ENCODE measurements at regions not wholly inside any gene's neighbourhood (a gene's known extent, or its start where the extent isn't known, plus 50 kb on each side); places are given as distances from the start of the nearest gene placed in this dataset.

DNA sequence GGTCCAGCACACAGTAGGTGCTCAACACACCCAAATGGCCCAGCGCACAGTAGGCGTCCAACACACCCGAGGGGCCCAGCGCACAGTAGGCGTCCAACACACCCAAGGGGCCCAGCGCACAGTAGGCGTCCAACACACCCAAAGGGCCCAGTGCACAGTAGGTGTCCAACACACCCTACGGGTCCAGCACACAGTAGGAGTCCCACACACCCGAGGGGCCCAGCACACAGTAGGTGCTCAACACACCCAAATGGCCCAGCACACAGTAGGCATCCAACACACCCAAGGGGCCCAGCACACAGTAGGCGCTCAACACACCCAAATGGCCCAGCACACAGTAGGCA lies 80.8 kb downstream of the FOXL3 start:
- DNase-seq (ENCODE audit: extremely low read depth, low read depth, low spot score), result no peak

GRCh38 chr7:371119-371778 lies 81.3 kb downstream of the FOXL3 start:
- no peak for DNase-seq (ENCODE audit: extremely low read depth, low read depth, low spot score)

- DNase-seq (ENCODE audit: extremely low read depth, low read depth, low spot score), result no peak
Measured at GRCh38 chr7:371779-372545, 82.0 kb downstream of the FOXL3 start.

DNA sequence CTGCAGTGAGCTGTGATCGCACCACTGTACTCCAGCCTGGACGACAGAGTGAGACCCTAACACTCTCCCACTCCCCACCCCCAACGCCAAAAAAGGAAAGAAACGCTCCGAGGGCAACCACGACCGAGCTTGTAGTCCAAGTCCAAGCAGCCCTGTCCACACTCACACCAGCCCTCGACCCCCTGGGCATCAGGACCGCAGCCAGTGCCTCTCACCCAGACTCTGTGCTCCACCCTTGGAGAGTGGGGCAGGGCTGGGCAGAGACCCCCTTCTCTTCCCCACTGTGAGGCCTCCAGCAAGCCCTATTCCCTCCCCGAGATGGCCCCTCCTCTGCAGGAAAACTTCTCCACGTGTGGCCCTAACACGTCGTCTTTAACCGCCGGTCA lies 82.6 kb downstream of the FOXL3 start:
- no peak for DNase-seq (ENCODE audit: extremely low read depth, low read depth, low spot score)

DNA sequence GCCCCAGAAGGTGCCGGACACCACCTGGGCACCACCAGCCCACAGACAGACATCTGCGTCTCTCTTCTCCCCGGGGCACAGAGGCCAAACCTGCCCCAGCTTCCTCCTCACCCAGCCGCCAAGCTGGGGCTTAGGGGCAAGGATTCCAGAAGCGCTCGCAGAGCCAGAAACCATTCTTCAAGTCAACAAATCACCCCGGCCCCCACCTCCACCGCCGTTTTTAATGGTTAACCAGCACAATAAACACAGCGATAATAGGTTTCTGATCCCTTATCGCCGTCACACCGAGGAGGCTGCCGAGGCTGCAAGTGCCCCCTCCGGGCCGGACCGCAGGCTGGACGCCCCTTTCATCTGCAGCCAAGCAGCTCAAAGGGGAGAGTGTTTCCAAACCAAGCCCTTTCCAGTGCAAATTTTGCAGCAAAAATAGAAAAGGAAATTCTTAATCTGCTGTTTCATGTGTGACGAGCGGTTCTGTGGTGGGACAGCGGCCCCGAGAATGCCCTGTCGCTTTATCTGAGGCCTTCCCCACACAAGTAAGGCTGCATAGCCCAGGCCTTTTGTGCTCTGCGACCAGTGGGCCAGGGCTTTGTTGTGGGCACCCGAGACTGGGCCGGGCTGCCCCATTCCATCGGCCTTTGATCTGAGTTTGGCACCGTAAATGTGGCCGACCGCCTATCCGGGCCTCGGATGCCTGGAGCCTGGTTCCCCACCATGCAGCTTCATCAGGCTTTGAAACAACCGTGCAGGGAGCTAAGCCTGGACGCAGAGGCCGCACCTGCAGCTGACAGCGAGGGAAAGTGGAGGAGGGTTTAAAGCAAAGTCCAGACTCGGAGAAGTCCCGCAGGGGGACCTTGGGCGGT lies 83.2 kb downstream of the FOXL3 start:
- DNase-seq (ENCODE audit: extremely low read depth, low read depth, low spot score), result no peak

- DNase-seq (ENCODE audit: extremely low read depth, low read depth, low spot score), result no peak
Measured at GRCh38 chr7:373818-374705, 84.1 kb downstream of the FOXL3 start.

DNA sequence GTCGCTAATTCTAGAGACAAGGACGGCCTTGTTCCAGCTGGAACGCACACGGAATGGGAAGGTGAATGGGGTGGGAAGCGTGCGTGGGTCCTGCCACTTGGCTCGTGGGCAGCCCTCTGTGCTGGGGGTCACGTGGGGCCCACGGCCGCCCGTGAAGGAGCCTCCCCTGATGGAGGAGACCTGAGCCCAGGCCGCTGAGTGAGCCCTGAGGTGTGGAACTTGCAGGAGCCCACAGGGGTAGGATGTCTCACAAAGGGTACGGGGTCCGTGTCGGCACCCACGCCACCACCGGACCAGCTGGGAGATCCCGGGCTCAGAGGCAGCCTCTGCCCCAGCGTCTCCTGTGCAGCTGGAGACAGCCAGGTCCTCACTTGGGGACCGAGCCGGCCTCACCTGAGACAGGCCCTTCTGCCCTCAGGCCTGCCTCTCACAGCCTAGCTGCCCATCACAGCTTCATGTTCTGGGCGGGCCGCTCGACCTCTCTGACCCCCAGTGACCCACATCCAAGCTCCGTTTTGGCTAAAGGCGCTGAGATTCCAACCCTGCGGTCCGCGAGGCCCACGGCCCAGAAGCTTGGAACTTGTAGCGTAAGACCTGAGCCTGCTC lies 84.8 kb downstream of the FOXL3 start:
- DNase-seq (ENCODE audit: extremely low read depth, low read depth, low spot score), result no peak

GRCh38 chr7:375321-375831 lies 85.4 kb downstream of the FOXL3 start:
- DNase-seq (ENCODE audit: extremely low read depth, low read depth, low spot score), result no peak

DNA sequence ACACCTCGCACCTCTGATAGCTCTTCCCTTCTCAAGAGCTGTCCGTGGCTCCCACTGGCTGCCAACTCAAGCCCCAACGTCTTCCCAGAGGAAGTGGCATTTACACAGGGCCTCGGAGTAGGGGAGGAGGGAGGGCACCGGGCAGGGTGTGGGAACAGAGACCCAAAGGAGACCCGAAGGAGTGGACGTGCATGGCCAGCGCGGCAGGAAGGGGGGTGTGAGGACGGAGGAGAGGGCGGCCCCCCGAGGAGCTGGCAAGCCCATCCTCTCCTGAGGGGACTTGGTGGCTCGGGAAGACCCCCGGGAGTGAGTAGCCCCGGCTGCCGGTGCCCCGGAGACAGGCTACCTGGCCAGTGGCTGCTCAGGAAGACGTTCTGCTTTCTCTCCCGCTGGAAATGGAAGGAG lies 85.9 kb downstream of the FOXL3 start:
- no peak for DNase-seq (ENCODE audit: extremely low read depth, low read depth, low spot score)

DNA sequence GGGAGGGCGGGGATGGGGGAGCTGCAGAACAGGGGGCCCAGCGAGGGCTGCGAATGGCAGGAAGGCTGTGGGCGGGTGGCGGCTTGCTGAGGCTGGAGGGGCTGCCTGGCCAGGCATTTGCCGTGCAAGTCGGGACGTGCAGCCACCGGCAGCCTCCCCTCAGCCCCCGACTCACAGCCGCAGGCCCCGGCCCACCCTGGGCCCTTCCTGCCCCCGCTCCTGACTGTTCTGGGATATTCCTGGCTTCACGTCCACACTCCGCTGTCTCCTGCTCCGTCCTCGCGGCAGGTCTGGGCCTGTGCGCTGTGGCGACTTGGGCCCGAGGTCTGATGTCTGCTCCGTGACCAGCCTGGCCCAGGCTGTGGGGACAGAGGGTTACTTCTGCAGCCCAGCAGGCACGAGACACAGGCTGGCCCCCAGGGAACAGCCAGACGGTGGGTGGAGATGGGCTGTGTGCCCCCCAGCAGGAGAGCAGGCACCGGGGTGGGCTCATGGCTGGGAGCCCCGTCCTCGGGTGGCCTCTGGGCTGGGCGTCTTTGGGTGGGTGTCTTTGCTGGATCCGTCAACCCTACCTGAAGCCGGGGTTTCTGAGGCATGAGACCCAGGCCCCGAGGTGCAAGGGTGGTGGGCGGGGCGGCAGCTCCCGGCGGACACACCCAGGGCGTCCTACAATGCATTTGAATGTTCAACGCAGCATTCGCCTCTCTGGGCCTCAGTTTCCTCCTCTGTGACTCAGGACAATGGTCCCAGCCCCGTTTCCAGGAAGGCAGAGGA lies 86.5 kb downstream of the FOXL3 start:
- DNase-seq (ENCODE audit: extremely low read depth, low read depth, low spot score), result no peak

- DNase-seq (ENCODE audit: extremely low read depth, low read depth, low spot score), result no peak
Measured at GRCh38 chr7:377080-378040, 87.4 kb downstream of the FOXL3 start.

GRCh38 chr7:378041-378420 lies 88.1 kb downstream of the FOXL3 start:
- DNase-seq (ENCODE audit: extremely low read depth, low read depth, low spot score), result no peak

- DNase-seq (ENCODE audit: extremely low read depth, low read depth, low spot score), result no peak
Measured at GRCh38 chr7:378551-379455, 88.8 kb downstream of the FOXL3 start.

DNA sequence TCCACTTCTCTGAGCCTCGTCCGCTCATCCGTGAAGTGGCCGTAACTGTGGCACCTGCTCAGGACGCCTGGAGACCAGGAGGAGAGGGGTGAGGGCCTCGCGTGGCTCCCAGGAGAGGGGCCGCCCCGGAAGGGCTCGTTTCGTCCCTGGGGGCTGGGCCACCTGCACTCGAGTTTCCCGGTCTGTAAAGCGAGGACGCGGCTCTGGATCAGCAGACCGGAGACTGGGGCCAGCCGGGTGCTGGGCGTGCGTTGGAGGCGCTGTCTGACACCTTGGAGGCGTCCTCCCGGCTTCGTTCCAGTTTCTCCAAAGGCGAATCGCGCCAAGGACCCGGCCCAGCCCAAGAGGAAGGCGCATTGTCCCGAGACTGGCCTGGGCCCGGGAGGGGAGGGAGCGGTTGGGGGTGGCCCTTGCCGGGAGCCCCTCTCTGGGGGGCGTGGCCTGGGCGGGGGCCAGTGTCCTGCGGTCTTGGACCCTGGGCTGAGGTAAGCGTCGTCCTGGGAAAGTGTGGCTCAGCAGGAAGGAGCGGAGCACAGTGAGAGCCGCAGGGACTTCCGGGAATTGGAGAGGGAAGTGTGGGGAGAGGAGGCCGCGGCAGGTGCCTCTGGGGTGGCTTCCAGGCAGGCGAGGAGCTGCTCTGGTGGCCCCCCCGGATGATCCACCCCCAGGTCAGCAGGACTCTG lies 89.6 kb downstream of the FOXL3 start:
- no peak for DNase-seq (ENCODE audit: extremely low read depth, low read depth, low spot score)

DNA sequence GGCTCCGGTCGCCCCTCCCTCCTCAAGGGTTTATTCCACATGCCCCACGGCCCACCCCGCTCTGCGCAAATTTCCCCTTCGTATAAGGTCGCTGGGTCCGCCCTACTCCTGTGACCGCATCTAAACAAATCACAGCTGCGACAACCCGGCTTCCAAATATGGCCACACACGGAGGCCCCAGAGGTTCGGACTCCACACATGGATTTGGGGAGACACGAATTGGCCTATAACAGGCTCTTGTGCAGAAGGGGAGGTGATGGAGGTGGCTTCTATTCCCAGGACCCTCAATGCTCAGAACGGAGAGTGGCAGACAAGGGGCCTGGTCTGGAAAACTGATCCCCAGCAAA lies 90.1 kb downstream of the FOXL3 start:
- DNase-seq (ENCODE audit: extremely low read depth, low read depth, low spot score), result no peak

- DNase-seq (ENCODE audit: extremely low read depth, low read depth, low spot score), result no peak
Measured at GRCh38 chr7:380711-381210, 90.8 kb downstream of the FOXL3 start.

Measured in glomerular endothelial cell (primary cell).